HFFc6 (cell line): ENCODE measurements at regions not wholly inside any gene's neighbourhood (a gene's known extent, or its start where the extent isn't known, plus 50 kb on each side); places are given as distances from the start of the nearest gene placed in this dataset.

Experiments used
- DNase-seq: peaks from one replicate; pipeline ENCODE4 v3.0.0-alpha.2; 2018
- H3K27ac Mint-ChIP-seq: 2 replicates; pipeline ENCODE4 v1.8.0; 2020; ENCODE audit warnings: mild to moderate bottlenecking, mixed read lengths
- H3K27me3 Mint-ChIP-seq: 2 replicates; pipeline ENCODE4 v1.8.0; 2021; ENCODE audit warnings: mild to moderate bottlenecking, moderate library complexity, mixed read lengths; ENCODE audit not compliant: insufficient read depth
- H3K36me3 Mint-ChIP-seq: 2 replicates; pipeline ENCODE4 v1.8.0; 2021; ENCODE audit warnings: low read depth, mixed read lengths
- H3K4me1 Mint-ChIP-seq: 2 replicates; pipeline ENCODE4 v1.8.0; 2020; ENCODE audit warnings: low read depth, mixed read lengths
- H3K4me3 Mint-ChIP-seq: 2 replicates; pipeline ENCODE4 v1.8.0; 2020; ENCODE audit warnings: mild to moderate bottlenecking, moderate library complexity, mixed read lengths
- H3K9me3 Mint-ChIP-seq: 2 replicates; pipeline ENCODE4 v1.8.0; 2020; ENCODE audit warnings: mild to moderate bottlenecking, mixed read lengths
- TF ChIP-seq, protein P1 (sequence below): fragments of 200-600 bp; sonication (generic); IDR thresholded peaks from 2 replicates; pipeline ENCODE4 v1.5.0; 2021; ENCODE audit warnings: antibody characterized with exemption, mild to moderate bottlenecking

DNA sequence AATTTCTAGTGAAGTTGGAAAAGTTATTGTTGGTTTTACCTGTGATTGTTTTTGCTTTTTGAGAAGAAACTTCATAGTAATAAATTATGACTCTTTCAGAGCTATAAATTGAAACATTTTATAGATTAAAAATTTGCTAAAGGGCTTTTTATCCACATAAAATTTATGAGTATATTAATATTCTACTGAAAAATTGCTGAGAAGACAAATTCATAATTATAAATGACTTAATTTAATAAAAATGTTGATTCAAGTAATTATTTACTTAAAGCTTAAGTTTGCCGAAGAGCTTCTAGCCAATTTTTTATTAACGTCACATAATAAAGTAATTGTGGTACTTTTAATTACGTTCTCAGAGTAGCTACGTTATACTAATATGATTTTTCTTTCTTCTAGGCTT lies 761.7 kb downstream of the DNAJB9 start:
- no peaks in the 10 kb centered on the region for H3K4me1 Mint-ChIP-seq
- H3K27ac Mint-ChIP-seq: no peak overlapping the region

DNA sequence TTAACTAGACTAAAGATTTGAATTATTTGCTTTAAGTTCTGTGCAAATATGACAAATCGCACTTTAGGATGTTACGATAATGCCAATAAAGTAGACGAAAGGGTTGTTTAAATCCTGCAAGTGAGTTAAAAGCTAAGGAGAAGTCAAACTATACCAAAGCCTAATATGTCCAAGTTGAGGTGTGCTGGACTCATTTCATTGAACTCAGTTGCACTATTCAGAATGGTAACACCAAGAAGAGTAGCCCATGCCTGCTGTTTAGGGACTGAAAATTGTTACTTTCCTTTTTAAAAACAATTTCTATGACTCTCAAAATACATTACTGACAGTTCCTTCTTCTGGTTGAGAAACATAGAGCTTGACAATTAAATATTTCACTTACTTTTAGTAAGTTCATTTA lies 766.3 kb downstream of the DNAJB9 start:
- Mint-ChIP-seq H3K4me3 (no peak overlapping the region), H3K27me3 (no peaks in the 10 kb centered on the region), H3K27ac (no peak overlapping the region), H3K9me3 (peaks cover 15% of the 10 kb centered on the region), H3K36me3 (peaks cover 5% of the 10 kb centered on the region; the same call in 1 of the 2 replicates), H3K4me1 (no peaks in the 10 kb centered on the region)
- no peak for DNase-seq
- TF ChIP-seq, protein P1, sequence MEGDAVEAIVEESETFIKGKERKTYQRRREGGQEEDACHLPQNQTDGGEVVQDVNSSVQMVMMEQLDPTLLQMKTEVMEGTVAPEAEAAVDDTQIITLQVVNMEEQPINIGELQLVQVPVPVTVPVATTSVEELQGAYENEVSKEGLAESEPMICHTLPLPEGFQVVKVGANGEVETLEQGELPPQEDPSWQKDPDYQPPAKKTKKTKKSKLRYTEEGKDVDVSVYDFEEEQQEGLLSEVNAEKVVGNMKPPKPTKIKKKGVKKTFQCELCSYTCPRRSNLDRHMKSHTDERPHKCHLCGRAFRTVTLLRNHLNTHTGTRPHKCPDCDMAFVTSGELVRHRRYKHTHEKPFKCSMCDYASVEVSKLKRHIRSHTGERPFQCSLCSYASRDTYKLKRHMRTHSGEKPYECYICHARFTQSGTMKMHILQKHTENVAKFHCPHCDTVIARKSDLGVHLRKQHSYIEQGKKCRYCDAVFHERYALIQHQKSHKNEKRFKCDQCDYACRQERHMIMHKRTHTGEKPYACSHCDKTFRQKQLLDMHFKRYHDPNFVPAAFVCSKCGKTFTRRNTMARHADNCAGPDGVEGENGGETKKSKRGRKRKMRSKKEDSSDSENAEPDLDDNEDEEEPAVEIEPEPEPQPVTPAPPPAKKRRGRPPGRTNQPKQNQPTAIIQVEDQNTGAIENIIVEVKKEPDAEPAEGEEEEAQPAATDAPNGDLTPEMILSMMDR: no peak

More for the DNA sequence above, 761.7 kb downstream of the DNAJB9 start:
- no peaks in the 10 kb centered on the region for H3K27me3 Mint-ChIP-seq
- H3K9me3 Mint-ChIP-seq: peaks cover 18% of the 10 kb centered on the region
- no peak overlapping the region for H3K4me3 Mint-ChIP-seq
- DNase-seq: no peak
- H3K36me3 Mint-ChIP-seq: no peaks in the 10 kb centered on the region
- TF ChIP-seq, protein P1: no peak

DNA sequence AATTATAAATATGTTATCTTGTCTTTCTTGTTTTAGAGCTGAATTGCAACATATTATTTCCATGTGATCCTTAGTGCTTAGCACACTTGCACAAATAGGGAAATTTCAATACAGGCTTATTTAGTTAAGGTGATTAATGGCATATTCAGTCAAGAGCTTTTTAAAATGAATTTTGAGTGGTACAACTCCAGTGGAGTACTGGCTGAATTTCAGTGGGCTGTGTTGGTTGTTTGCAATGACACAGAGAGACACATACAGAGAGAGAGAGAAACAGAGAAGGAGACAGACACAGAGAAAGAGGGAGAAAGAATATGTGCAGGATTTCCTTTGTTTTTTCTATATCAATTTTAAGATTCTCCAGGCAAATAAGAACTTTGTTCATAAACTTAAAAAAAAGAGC lies 766.9 kb downstream of the DNAJB9 start:
- H3K4me1 Mint-ChIP-seq: no peaks in the 10 kb centered on the region
- H3K27me3 Mint-ChIP-seq: no peaks in the 10 kb centered on the region

DNA sequence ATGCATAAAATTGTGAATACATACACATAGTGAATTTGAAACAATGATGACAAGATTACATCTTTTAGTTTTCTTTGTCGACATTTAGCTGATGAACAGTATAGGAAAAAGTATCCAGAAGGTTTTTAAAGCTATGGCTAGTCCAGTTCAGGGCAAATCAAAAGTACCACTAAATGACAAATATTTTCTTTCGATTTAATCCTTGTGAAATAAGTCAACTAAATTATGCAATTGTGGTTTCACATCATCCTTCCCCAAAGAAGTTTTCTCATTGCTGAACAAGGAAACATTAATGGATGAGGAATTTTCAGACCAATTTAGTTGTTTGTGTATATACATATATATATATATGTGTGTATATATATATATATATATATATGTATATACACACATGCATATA lies 774.0 kb downstream of the DNAJB9 start:
- Mint-ChIP-seq H3K4me3 (no peak overlapping the region), H3K27me3 (no peaks in the 10 kb centered on the region), H3K9me3 (peaks cover 11% of the 10 kb centered on the region), H3K4me1 (no peaks in the 10 kb centered on the region), H3K27ac (no peak overlapping the region), H3K36me3 (peaks cover 5% of the 10 kb centered on the region; the same call in 1 of the 2 replicates)
- DNase-seq: no peak
- TF ChIP-seq, protein P1: no peak

More for the DNA sequence above, 766.9 kb downstream of the DNAJB9 start:
- Mint-ChIP-seq H3K9me3 (peaks cover 14% of the 10 kb centered on the region), H3K4me3 (no peak overlapping the region), H3K36me3 (peaks cover 5% of the 10 kb centered on the region; the same call in 1 of the 2 replicates), H3K27ac (no peak overlapping the region)
- no peak for DNase-seq
- TF ChIP-seq, protein P1: no peak

DNA sequence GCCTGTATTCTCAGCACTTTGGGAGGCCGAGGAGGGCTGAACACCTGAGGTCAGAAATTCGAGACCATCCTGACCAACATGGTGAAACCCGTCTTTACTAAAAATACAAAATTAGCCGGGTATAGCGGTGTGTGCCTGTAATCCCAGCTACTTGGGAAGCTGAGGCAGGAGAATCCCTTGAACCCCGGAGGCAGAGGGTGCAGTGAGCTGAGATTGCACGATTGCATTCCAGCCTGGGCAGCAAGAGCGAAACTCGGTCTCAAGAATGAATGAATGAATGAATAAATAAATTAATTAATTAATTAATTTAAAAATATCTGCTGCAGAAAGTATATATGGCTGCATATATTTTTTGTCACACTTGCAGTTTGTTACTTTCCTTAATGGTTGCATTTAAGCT lies 781.8 kb downstream of the DNAJB9 start:
- Mint-ChIP-seq H3K36me3 (no peaks in the 10 kb centered on the region), H3K4me3 (no peak overlapping the region), H3K27me3 (no peaks in the 10 kb centered on the region), H3K9me3 (peaks cover 5% of the 10 kb centered on the region; the same call in 1 of the 2 replicates), H3K27ac (no peak overlapping the region), H3K4me1 (no peaks in the 10 kb centered on the region)
- TF ChIP-seq, protein P1: no peak
- no peak for DNase-seq

DNA sequence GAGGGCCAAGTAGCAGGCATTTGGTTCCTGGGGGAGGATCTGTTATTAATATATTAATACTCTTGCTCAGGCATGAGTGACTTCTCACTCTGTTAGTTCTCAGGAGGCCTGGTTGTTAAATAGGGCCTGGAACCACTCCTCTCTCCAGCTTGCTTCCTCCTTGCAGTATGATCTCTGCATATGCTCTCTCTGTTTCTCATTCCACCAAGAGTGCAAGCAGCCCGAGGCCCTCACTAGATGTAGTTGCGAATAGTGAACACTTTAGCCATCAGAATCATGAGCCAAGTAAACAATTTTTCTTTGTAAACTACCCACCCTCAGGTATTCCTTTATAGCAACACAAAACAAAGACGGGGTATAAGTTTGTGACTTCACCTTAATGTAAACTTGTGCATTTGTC lies 784.3 kb downstream of the DNAJB9 start:
- Mint-ChIP-seq H3K4me3 (no peak overlapping the region), H3K36me3 (no peaks in the 10 kb centered on the region), H3K4me1 (no peaks in the 10 kb centered on the region), H3K9me3 (peaks cover 12% of the 10 kb centered on the region), H3K27ac (no peak overlapping the region), H3K27me3 (no peaks in the 10 kb centered on the region)
- DNase-seq: no peak
- TF ChIP-seq, protein P1: no peak
